Keratinocyte (primary cell): ENCODE measurements at regions not wholly inside any gene's neighbourhood (a gene's known extent, or its start where the extent isn't known, plus 50 kb on each side); places are given as distances from the start of the nearest gene placed in this dataset.

Experiments used
- DNase-seq: peaks from one replicate; pipeline ENCODE4 v3.0.0-alpha.2; 2011; ENCODE audit warnings: low read depth, missing footprints, low spot score
- FAIRE-seq: peaks from 2 replicates; lab custom pipeline; 2011; peaks lifted over from hg19 to GRCh38; lab: Jason Lieb, UNC
- H2AFZ ChIP-seq: 2 replicates; pipeline ENCODE4 v1.6.0; 2012; ENCODE audit warnings: low read length, control low read depth, inconsistent platforms; ENCODE audit not compliant: control insufficient read depth
- H3K27ac ChIP-seq: 2 replicates; pipeline ENCODE4 v1.5.1; 2011; ENCODE audit warnings: low read length; ENCODE audit not compliant: control insufficient read depth, insufficient read depth
- H3K27me3 ChIP-seq: 3 replicates; pipeline ENCODE4 v1.6.0; 2011; ENCODE audit warnings: low read length; ENCODE audit not compliant: control insufficient read depth, insufficient read depth; ENCODE audit errors: extremely low read depth
- H3K36me3 ChIP-seq, 2 experiments: 2 replicates in 1 of 2; 3 replicates in 1 of 2; pipeline ENCODE4 v1.5.1; 2011; ENCODE audit warnings: low read length in 2 of 2, mild to moderate bottlenecking in 1 of 2; ENCODE audit not compliant: control insufficient read depth in 2 of 2, insufficient read depth in 2 of 2; ENCODE audit errors: extremely low read depth in 1 of 2
- H3K4me1 ChIP-seq: 3 replicates; pipeline ENCODE4 v1.5.1; 2011; ENCODE audit warnings: low read length; ENCODE audit not compliant: control insufficient read depth, insufficient read depth; ENCODE audit errors: extremely low read depth
- H3K4me2 ChIP-seq: 3 replicates; pipeline ENCODE4 v1.6.0; 2011; ENCODE audit warnings: low read depth, low read length; ENCODE audit not compliant: control insufficient read depth, insufficient read depth; ENCODE audit errors: extremely low read depth
- H3K4me3 ChIP-seq, 3 experiments: fragments of 200-600 bp in 1 of 3; sonication (generic) in 1 of 3; 2 replicates in 2 of 3; 3 replicates in 1 of 3; pipeline ENCODE4 v1.5.1; 2011 to 2016; ENCODE audit warnings: low read length in 3 of 3, mild to moderate bottlenecking in 3 of 3, control low read depth in 2 of 3, inconsistent platforms in 1 of 3, low read depth in 1 of 3, mixed read lengths in 1 of 3, mixed run types in 1 of 3, moderate library complexity in 1 of 3; ENCODE audit not compliant: control insufficient read depth in 2 of 3, insufficient read depth in 2 of 3; ENCODE audit errors: extremely low read depth in 1 of 3
- H3K79me2 ChIP-seq: 2 replicates; pipeline ENCODE4 v1.6.0; 2012; ENCODE audit warnings: low read length; ENCODE audit not compliant: control insufficient read depth, insufficient read depth
- H3K9ac ChIP-seq: 3 replicates; pipeline ENCODE4 v1.6.0; 2011; ENCODE audit warnings: low read length; ENCODE audit not compliant: control insufficient read depth, insufficient read depth; ENCODE audit errors: extremely low read depth
- H3K9me1 ChIP-seq: 3 replicates; pipeline ENCODE4 v1.6.0; 2011; ENCODE audit warnings: low read length; ENCODE audit not compliant: control insufficient read depth, insufficient read depth; ENCODE audit errors: extremely low read depth
- H3K9me3 ChIP-seq: 2 replicates; pipeline ENCODE4 v1.5.1; 2012; ENCODE audit warnings: low read depth, low read length; ENCODE audit not compliant: control insufficient read depth
- H4K20me1 ChIP-seq: 3 replicates; pipeline ENCODE4 v1.6.0; 2011; ENCODE audit warnings: low read length; ENCODE audit not compliant: control insufficient read depth, insufficient read depth; ENCODE audit errors: extremely low read depth
- EZH2 ChIP-seq: IDR thresholded peaks from one replicate; pipeline ENCODE4 v1.6.1; 2012; ENCODE audit warnings: inconsistent platforms, mild to moderate bottlenecking, low read length, moderate library complexity
- dilution Hi-C: fragments of 300-500 bp; cut with MboI; formaldehyde crosslinking; loops from one replicate; pipeline ENCODE4 v1.7.0; 2020; ENCODE audit warnings: low sequenced_read_pairs; ENCODE audit not compliant: extremely low pct_ligation_motif_present
- TF ChIP-seq, protein P1 (sequence below), 3 experiments: IDR thresholded peaks in 1 of 3; conservative IDR thresholded peaks in 1 of 3; optimal IDR thresholded peaks in 1 of 3; 2 replicates in 2 of 3; 3 replicates in 1 of 3; pipeline versions ENCODE3 to v1.5.1; 2011; ENCODE audit warnings: low read length in 3 of 3, mild to moderate bottlenecking in 3 of 3, moderate library complexity in 2 of 3, control low read depth in 1 of 3, inconsistent platforms in 1 of 3; ENCODE audit not compliant: insufficient read depth in 2 of 3; ENCODE audit errors: extremely low read depth in 1 of 3

DNA sequence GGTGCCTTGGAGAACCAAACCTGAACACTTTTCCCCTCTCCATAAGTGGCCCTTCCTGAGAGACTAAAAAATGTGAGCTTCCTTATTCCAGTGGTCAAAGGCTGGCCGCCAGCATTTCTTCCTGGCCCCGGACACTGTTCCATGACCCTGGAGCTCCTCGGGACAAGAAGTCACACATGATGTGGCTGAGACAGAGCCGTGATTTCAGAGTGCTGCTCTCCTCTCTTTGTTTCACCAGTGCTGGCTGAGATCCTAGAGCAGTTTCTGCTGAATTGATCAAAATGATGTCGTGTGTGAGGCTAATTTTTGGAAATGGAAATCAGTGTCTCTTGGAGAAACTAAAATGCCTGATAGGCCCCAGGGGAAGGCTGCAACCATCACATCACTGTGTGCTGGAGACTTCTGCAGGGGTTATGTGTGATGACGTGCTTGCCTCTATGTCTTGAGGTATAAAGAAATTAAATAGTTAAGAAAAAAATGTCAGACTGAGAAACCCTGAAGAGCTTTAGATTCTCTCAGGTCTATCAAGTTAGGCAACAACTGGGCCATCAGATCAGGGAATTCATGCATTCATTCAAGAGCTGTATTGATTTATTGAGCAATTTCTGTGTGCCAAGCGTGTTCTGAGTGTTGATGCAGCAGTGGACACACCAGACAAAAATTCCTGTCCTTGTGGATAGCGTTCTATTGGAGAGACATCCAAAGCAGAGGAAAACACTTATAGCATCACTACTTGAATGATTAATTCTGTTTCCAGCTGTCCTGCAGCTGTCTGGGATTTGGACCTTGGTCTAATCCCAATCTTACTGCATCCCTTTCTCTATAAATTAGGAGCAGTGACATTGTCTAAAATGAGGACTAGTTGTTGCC is 72.7 kb upstream of the CCN6 start:
- no peaks in the 10 kb centered on the region for H3K79me2 ChIP-seq
- no peaks in the 10 kb centered on the region for H3K9me1 ChIP-seq
- FAIRE-seq = no peak
- no peak for TF ChIP-seq EZH2
- TF ChIP-seq, protein P1, sequence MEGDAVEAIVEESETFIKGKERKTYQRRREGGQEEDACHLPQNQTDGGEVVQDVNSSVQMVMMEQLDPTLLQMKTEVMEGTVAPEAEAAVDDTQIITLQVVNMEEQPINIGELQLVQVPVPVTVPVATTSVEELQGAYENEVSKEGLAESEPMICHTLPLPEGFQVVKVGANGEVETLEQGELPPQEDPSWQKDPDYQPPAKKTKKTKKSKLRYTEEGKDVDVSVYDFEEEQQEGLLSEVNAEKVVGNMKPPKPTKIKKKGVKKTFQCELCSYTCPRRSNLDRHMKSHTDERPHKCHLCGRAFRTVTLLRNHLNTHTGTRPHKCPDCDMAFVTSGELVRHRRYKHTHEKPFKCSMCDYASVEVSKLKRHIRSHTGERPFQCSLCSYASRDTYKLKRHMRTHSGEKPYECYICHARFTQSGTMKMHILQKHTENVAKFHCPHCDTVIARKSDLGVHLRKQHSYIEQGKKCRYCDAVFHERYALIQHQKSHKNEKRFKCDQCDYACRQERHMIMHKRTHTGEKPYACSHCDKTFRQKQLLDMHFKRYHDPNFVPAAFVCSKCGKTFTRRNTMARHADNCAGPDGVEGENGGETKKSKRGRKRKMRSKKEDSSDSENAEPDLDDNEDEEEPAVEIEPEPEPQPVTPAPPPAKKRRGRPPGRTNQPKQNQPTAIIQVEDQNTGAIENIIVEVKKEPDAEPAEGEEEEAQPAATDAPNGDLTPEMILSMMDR (optimal IDR thresholded peaks at IDR 0.05 in 1 of 3, IDR thresholded peaks at IDR 0.05 in 1 of 3, conservative IDR thresholded peaks at IDR 0.05 in 1 of 3; ENCODE audit: extremely low read depth in 1 of 3, insufficient read depth in 2 of 3, low read length in 3 of 3) = no peak
- H2AFZ ChIP-seq = no peak overlapping the region
- no peaks in the 10 kb centered on the region for H4K20me1 ChIP-seq
- H3K9ac ChIP-seq = no peak overlapping the region
- no peak for DNase-seq
- H3K4me1 ChIP-seq = peaks cover 35% of the 10 kb centered on the region
- H3K9me3 ChIP-seq = no peaks in the 10 kb centered on the region
- no peak overlapping the region for H3K4me2 ChIP-seq
- H3K36me3 ChIP-seq = no peaks in the 10 kb centered on the region
- dilution Hi-C loops = no loop called here
- no peak overlapping the region for H3K4me3 ChIP-seq
- no peak overlapping the region for H3K27ac ChIP-seq
- H3K27me3 ChIP-seq = no peaks in the 10 kb centered on the region

DNA sequence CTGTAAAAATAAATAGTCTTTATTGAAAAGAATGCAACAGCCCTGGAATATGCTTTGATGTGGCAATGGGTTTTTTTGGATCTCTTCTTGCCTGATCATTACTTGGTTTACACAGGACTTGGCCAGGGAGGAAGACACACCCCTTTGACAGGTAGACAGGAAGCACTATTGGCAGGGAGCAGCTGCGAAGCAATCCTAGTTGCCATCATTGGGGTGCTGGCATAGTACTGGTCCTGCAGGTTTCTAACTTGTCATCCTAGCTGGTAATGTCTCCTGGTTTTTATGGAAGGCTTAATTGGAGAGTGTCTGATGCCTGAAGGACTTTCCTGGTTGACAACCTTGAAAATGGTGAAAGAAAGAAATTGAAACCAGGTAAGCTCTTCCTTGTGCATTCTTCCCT is 71.2 kb upstream of the CCN6 start:
- FAIRE-seq (peak; percentile 69), DNase-seq (no peak)
- H3K36me3 ChIP-seq = no peaks in the 10 kb centered on the region
- no peak overlapping the region for H3K27ac ChIP-seq
- H3K27me3 ChIP-seq = no peaks in the 10 kb centered on the region
- H3K4me1 ChIP-seq = peaks cover 50% of the 10 kb centered on the region
- peak overlapping the region; percentile 72 for H2AFZ ChIP-seq
- dilution Hi-C loops = no loop called here
- H3K4me3 ChIP-seq = no peak overlapping the region
- H3K9me3 ChIP-seq = no peaks in the 10 kb centered on the region
- H4K20me1 ChIP-seq = no peaks in the 10 kb centered on the region
- no peak for TF ChIP-seq EZH2
- TF ChIP-seq, protein P1 (optimal IDR thresholded peaks at IDR 0.05 in 1 of 3, IDR thresholded peaks at IDR 0.05 in 1 of 3, conservative IDR thresholded peaks at IDR 0.05 in 1 of 3; ENCODE audit: extremely low read depth in 1 of 3, insufficient read depth in 2 of 3, low read length in 3 of 3) = no peak
- H3K79me2 ChIP-seq = no peaks in the 10 kb centered on the region
- H3K9ac ChIP-seq = no peak overlapping the region
- peak overlapping the region; percentile 42 for H3K4me2 ChIP-seq
- H3K9me1 ChIP-seq = no peaks in the 10 kb centered on the region
